COLO668 (cell line): ENCODE measurements at regions not wholly inside any gene's neighbourhood (a gene's known extent, or its start where the extent isn't known, plus 50 kb on each side); places are given as distances from the start of the nearest gene placed in this dataset.
"Not testable (repeated sequence)": the region's sequence is repeated elsewhere in the genome, so short reads cannot be mapped to it uniquely, and the experiment has no call there.

Experiments
- DNase-seq: peaks from one replicate; lab custom pipeline; 2025; ENCODE audit not compliant: unreplicated experiment; lab: John Stamatoyannopoulos, UW

GRCh38 chr10:56109454-56109853 lies 251.6 kb downstream of the ZWINT start:
- no peak for DNase-seq

- no peak for DNase-seq
Measured at GRCh38 chr10:56104923-56105322, 256.1 kb downstream of the ZWINT start.

- DNase-seq: no peak
Measured at GRCh38 chr10:56104487-56104886, 256.6 kb downstream of the ZWINT start.

GRCh38 chr10:56096226-56096517 lies 264.9 kb downstream of the ZWINT start:
- no peak for DNase-seq

- no peak for DNase-seq
Measured at GRCh38 chr10:56095506-56096225, 265.4 kb downstream of the ZWINT start.

GRCh38 chr10:56093645-56094044 lies 267.4 kb downstream of the ZWINT start:
- not testable (repeated sequence) for DNase-seq

- no peak for DNase-seq
Measured at GRCh38 chr10:56091872-56092271, 269.2 kb downstream of the ZWINT start.

- no peak for DNase-seq
Measured at GRCh38 chr10:56090914-56091540, 270.0 kb downstream of the ZWINT start.

- DNase-seq: no peak
Measured at GRCh38 chr10:56085406-56086122, 275.5 kb downstream of the ZWINT start.

- no peak for DNase-seq
Measured at GRCh38 chr10:56082169-56082568, 278.9 kb downstream of the ZWINT start.

- no peak for DNase-seq
Measured at GRCh38 chr10:56068473-56069263, 292.4 kb downstream of the ZWINT start.

GRCh38 chr10:56068040-56068439 lies 293.0 kb downstream of the ZWINT start:
- no peak for DNase-seq

GRCh38 chr10:56063642-56064041 lies 297.4 kb downstream of the ZWINT start:
- no peak for DNase-seq

- DNase-seq: no peak
Measured at GRCh38 chr10:56057860-56058259, 303.2 kb downstream of the ZWINT start.

GRCh38 chr10:56035489-56035888 lies 325.6 kb downstream of the ZWINT start:
- no peak for DNase-seq

- DNase-seq: no peak
Measured at GRCh38 chr10:56028298-56029132, 332.5 kb downstream of the ZWINT start.

GRCh38 chr10:56012101-56012500 lies 349.0 kb downstream of the ZWINT start:
- no peak for DNase-seq

GRCh38 chr10:56003555-56003954 lies 357.5 kb downstream of the ZWINT start:
- no peak for DNase-seq

GRCh38 chr10:55989188-55989587 lies 371.9 kb downstream of the ZWINT start:
- no peak for DNase-seq

GRCh38 chr10:55979203-55979602 lies 381.9 kb downstream of the ZWINT start:
- no peak for DNase-seq

- no peak for DNase-seq
Measured at GRCh38 chr10:55966101-55966500, 395.0 kb downstream of the ZWINT start.
